Ectodermal cell (in vitro differentiated cells): ENCODE measurements at regions not wholly inside any gene's neighbourhood (a gene's known extent, or its start where the extent isn't known, plus 50 kb on each side); places are given as distances from the start of the nearest gene placed in this dataset.

Experiments
- H3K27ac ChIP-seq: 2 replicates; pipeline ENCODE4 v1.7.0; 2013; ENCODE audit warnings: mild to moderate bottlenecking, low read depth, low read length; ENCODE audit not compliant: insufficient read depth, poor library complexity, severe bottlenecking
- H3K27me3 ChIP-seq: 2 replicates; pipeline ENCODE4 v1.7.0; 2013; ENCODE audit warnings: mild to moderate bottlenecking, low read length; ENCODE audit not compliant: insufficient read depth, control insufficient read depth, poor library complexity, severe bottlenecking
- H3K36me3 ChIP-seq: one replicate; pipeline ENCODE4 v1.7.0; 2013; ENCODE audit warnings: low read length; ENCODE audit not compliant: control insufficient read depth, insufficient read depth
- H3K4me1 ChIP-seq: one replicate; pipeline ENCODE4 v1.7.0; 2013; ENCODE audit warnings: low read length; ENCODE audit not compliant: control insufficient read depth, insufficient read depth
- H3K4me3 ChIP-seq: 2 replicates; pipeline ENCODE4 v1.7.0; 2013; ENCODE audit warnings: low read depth, low read length, control low read depth; ENCODE audit not compliant: insufficient read depth
- H3K9me3 ChIP-seq: 2 replicates; pipeline ENCODE4 v1.7.0; 2013; ENCODE audit warnings: mild to moderate bottlenecking, low read length, moderate library complexity; ENCODE audit not compliant: control insufficient read depth
- WGBS, 2 experiments: methylation state at CpG; one replicate each; pipeline ENCODE4 v1.1.7; 2013; ENCODE audit warnings: missing lambda C conversion rate in 2 of 2; 5-methylcytosine and 5-hydroxymethylcytosine counted together

DNA sequence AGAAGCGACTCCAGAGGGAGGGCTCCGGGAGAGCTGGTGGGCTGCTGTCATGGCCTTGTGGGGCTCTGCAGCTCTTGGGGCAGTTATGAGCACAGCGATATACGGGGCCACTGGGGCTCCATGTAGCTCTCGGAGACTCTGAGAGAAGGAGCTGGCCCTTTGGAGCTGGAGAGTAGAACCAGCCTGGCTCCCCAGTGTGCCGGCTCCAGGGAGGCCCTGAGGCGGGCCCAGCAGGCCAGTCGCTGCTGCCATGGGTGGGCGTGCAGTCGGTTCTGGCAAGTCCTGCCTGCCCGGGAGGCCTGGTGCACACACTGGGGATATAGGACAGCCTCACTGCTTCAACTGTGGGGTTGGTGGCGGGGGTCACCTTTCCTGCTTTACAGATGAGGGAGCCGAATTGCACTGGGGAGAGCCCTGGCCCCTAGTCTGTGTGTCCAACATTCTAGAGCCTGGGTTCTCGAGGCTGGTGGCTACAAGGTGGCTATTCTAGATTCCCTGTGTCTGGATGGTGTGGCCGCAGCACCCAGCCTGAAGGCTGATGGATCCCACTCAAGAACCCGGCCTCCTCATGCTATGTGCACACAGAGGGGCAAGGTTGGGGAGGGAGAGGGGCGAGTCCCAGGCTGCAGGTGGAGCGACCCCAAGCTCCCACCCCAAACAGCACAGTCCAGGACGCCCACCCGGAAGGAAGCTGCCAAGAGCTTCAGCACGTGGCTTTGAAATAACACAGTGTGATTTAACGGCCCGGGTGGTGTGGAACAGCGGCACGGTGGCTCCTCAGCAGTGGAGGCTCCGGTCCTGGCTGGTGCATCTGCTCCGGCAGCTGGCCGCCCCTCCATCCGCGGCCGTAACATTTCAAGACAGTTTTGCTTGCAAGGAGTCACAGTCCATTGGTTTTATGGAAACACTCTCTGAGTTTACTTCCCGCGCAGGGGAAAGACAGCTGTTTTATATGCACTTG lies 188.3 kb upstream of the C14orf180 start:
- no peak overlapping the region for H3K4me3 ChIP-seq
- H3K27ac ChIP-seq, result no peak overlapping the region
- no peaks in the 10 kb centered on the region for H3K27me3 ChIP-seq
- no peaks in the 10 kb centered on the region for H3K9me3 ChIP-seq
- WGBS, 2 experiments, result 94% methylated on average over 33 of the region's 33 CpGs
- no peaks in the 10 kb centered on the region for H3K36me3 ChIP-seq
- H3K4me1 ChIP-seq, result no peaks in the 10 kb centered on the region

DNA sequence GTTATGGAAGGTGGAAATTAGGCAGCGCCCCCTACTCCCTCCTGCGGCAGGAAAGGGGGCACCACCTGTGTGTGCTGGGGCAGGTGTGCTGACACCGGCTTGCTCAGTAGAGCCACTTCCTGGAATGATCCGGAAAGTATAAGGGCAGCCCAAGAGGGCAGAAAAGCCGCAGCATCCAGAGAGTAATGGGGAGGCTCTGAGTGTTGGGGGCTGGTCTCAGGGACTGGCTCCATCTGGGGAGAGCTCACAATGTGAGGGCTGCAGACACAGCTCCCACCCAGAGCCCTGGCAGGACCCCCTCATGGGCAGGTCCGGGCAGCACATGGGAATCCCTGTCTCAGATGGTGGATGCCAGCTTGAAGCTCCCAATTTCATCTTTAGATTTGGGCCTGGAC lies 187.6 kb upstream of the C14orf180 start:
- Histone ChIP-seq H3K4me1 (no peaks in the 10 kb centered on the region), H3K36me3 (no peaks in the 10 kb centered on the region), H3K4me3 (no peak overlapping the region), H3K27ac (no peak overlapping the region), H3K27me3 (no peaks in the 10 kb centered on the region), H3K9me3 (no peaks in the 10 kb centered on the region)
- 90 to 93% methylated on average over 6 of the region's 6 CpGs for WGBS, 2 experiments

DNA sequence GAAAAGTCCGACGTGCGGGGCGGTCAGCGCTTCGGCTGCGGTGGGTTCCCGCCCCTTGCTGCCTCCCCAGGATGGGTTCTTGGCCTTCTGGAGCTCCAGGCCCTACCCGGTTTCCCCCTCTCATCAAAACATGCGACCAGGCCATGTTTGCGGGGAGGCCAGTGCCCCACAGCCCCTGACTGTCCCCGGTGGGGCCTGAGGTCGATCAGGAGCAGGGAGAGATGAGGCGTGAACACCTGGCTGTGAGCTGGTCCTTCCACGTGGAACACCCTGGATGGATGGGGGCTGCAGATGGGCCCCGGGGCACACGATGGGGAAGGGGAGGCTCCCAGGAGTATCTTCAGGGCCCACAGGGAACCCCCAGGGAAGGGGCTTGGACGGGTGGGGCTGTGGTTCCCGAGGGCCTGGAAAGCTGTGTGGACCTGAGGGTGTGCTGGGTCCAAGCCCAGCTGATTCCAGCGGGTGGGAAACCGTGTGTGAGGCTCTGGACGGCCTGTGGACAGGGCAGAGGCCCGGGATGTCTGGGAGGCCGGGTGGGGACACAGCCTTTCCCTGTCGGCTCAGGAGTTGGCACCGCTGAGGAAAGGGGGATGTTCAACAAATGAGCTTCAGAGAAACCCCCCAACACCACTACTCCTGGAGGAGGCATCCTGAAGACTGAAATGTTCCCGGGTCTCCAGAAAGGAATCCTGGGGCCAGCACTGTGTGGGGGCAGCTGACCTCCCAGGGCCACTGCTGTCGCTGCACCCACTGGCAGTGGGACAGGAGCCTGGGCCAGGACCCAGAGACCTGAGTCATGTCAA lies 187.0 kb upstream of the C14orf180 start:
- Histone ChIP-seq H3K27me3 (no peaks in the 10 kb centered on the region), H3K4me1 (no peaks in the 10 kb centered on the region), H3K36me3 (no peaks in the 10 kb centered on the region), H3K4me3 (no peak overlapping the region), H3K27ac (no peak overlapping the region), H3K9me3 (no peaks in the 10 kb centered on the region)
- 92 to 95% methylated on average over 28 of the region's 28 CpGs for WGBS, 2 experiments

DNA sequence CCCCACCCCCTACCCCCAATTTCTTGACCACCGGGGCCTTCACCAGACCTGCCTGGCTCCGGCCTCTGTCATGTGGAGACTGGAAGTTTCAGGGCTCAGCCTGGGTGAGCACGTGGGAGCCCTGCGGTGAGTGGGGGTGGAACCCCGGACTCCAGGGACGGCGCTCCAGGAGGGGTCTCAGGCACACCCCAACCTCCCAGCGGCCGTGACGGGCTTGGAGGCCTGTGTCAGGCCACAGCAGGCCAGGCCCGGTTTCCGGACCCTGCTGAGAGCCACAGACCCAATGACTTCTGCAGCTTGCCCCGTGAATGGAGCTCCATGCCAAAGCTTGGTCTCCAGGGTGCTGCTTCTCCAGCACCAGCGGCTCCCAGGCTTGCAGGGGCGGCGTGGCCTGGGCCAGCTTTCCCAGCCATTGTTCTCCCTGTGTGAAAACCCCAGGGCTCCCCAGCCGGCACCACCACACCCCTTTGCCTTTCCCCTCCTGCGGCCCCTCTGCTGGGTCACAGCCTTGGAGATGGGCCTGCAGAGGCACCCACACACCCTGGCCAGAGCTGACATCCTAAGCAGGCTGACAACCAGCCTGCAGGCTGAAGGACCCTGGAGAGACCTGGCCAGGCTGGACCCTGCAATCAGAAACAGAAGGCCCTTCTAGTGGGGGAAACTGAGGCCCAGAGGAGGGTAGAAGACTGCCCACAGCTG lies 186.2 kb upstream of the C14orf180 start:
- Histone ChIP-seq H3K4me3 (no peak overlapping the region), H3K36me3 (no peaks in the 10 kb centered on the region), H3K27me3 (no peaks in the 10 kb centered on the region), H3K27ac (no peak overlapping the region), H3K9me3 (no peaks in the 10 kb centered on the region), H3K4me1 (no peaks in the 10 kb centered on the region)
- 93 to 95% methylated on average over 18 of the region's 18 CpGs for WGBS, 2 experiments

DNA sequence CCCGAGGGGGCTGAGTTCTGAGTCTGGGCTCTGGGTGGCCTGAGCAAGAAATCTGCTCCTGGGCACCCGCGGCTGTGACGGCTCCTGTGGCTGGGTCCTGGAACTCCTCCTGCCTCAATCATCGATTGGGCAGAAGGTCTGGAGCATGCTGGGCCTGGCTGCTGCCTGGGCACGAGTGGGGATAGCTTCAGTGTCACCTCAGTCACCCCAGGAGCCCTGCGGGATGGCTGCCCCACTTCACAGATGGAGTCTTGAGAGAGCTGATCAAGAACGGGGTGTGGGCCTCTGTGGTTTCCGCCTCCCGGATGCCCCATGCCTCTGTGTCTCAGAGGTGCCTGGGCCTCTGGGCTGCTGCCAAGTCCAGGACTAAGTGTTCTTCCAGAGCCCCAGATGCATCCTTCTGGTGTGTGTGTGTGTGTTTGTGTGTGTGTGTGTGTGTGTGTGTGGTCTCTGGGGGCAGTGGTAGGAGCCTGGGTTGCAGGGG lies 185.6 kb upstream of the C14orf180 start:
- no peak overlapping the region for H3K27ac ChIP-seq
- H3K4me1 ChIP-seq, result no peaks in the 10 kb centered on the region
- H3K4me3 ChIP-seq, result no peak overlapping the region
- no peaks in the 10 kb centered on the region for H3K36me3 ChIP-seq
- no peaks in the 10 kb centered on the region for H3K9me3 ChIP-seq
- H3K27me3 ChIP-seq, result no peaks in the 10 kb centered on the region
- WGBS, 2 experiments, result 93 to 94% methylated on average over 10 of the region's 10 CpGs

DNA sequence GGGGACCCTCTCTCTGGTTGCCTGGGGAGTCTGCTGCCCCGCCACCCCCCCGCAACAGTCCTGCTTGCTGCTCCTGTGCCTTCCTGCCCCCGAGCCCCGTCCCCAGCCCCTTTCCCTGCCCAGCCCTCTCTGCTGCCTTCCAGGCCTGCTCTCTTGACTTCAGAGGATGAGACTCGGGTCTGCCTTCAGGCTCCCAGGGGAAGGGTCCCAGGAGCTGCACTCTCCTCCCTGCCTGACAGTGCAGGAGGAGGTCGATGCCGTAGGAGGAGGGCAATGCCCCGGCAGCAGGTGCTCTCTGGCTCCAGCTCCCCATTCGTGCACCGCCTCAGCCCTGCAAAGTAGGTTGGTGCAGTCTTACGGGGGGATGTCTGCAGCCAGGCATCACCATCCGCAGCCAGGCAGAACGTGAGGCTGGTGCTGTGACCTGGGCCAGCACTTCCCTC lies 185.1 kb upstream of the C14orf180 start:
- Histone ChIP-seq H3K9me3 (no peaks in the 10 kb centered on the region), H3K4me1 (no peaks in the 10 kb centered on the region), H3K4me3 (no peak overlapping the region), H3K27ac (no peak overlapping the region), H3K27me3 (no peaks in the 10 kb centered on the region), H3K36me3 (no peaks in the 10 kb centered on the region)
- 88 to 89% methylated on average over 13 of the region's 13 CpGs for WGBS, 2 experiments

DNA sequence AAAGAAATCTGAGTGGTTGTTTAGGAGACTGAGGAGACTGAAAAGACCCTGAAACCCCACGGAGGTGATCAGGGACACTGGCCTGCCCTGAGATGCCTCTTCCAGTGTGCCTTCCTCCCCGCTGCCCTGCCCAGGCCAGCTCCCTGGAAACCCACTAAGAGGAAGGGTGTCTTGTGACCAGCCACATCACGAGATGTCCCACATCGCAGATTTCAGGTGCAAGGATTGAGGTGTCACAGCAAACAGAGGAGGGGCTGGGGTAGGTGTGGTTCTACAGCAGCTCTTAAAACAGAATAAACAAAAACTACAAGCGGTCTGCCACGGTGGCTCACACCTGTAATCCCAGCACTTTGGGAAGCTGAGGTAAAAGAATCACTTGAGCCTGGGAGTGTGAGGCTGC lies 184.3 kb upstream of the C14orf180 start:
- peaks cover 5% of the 10 kb centered on the region for H3K4me1 ChIP-seq
- no peaks in the 10 kb centered on the region for H3K9me3 ChIP-seq
- no peak overlapping the region for H3K4me3 ChIP-seq
- H3K27me3 ChIP-seq, result no peaks in the 10 kb centered on the region
- H3K27ac ChIP-seq, result no peak overlapping the region
- H3K36me3 ChIP-seq, result no peaks in the 10 kb centered on the region
- WGBS, 2 experiments, result 87 to 91% methylated on average over 6 of the region's 6 CpGs

DNA sequence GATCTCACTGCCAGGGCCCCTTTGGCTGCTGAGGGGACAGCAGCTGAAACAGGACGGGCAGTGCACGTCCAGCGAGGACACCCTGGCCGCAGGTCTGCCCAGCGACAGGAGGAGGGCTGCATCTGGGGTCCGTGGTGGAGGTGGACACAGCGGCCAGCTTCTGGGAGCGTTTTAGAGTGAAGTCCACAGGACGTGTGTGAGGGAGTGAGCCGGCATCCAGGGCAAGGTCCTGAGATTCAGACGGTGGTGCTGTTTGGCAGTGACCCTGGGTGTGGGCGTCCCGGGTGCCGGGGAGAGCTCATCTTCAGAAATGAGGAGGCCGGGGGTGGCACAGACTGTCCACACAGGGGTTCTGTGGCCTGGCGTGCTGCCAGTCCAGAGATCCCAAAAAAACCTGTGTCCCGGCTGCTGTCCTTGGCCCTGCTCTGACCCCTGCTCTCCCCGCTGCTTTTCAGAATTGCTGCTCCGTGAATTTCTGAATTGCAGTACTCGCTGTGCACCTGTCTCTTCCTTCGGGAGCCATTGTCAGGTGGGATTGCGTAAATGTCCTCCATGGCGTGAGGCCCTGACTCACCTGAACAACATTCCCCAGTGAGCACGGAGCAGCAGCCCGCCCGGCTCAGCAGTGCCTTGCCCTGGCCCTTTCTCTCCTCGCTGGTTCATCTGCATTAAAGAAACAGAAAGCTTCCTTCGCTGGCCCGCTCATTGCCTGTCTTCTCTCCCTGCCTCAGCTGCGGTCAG lies 183.5 kb upstream of the C14orf180 start:
- no peak overlapping the region for H3K27ac ChIP-seq
- no peaks in the 10 kb centered on the region for H3K27me3 ChIP-seq
- H3K9me3 ChIP-seq, result no peaks in the 10 kb centered on the region
- peaks cover 5% of the 10 kb centered on the region for H3K4me1 ChIP-seq
- 87 to 88% methylated on average over 30 of the region's 30 CpGs for WGBS, 2 experiments
- H3K4me3 ChIP-seq, result no peak overlapping the region
- no peaks in the 10 kb centered on the region for H3K36me3 ChIP-seq

DNA sequence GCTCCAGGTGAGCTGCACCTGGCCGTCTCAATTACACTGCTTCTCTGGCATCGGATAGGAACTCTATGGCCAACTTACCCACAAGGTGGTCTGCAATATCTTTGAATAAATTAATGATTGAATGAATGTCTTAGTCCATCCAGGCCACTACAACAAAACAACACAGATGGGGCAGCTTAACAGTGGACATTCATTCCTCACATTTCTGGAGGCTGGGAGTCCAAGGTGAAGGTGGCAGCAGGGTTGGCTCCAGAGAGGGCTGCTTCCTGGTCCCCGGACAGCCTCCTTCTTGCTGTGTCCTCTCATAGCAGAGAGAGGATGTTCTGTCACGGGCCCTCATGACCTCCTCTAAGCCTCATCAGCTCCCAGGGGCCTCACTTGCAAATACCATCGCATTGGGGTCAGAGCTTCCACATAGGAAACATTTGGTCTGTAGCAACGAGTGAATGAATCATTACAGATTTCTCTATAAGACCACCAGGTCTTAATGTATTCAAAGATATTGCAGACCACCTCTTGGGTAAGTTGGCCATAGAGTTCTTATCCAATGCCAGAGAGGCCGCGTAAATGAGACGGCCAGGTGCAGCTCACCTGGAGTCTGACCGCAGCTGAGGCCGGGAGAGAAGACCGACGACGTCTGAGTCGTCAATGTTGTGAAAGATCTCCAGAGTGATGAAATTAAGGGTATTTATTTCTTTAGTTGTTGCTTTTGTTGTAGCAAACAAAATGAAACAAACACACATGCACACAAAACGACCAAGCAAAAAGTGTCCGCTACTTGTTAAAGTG lies 182.7 kb upstream of the C14orf180 start:
- Histone ChIP-seq H3K27me3 (no peaks in the 10 kb centered on the region), H3K27ac (no peak overlapping the region), H3K4me1 (peaks cover 5% of the 10 kb centered on the region), H3K4me3 (no peak overlapping the region), H3K36me3 (no peaks in the 10 kb centered on the region), H3K9me3 (no peaks in the 10 kb centered on the region)
- 90 to 93% methylated on average over 17 of the region's 17 CpGs for WGBS, 2 experiments
